ENCODE measurements at regions not wholly inside any gene's neighbourhood (a gene's known extent, or its start where the extent isn't known, plus 50 kb on each side); places are given as distances from the start of the nearest gene placed in this dataset.
"Not testable (repeated sequence)": the region's sequence is repeated elsewhere in the genome, so short reads cannot be mapped to it uniquely, and the experiment has no call there.

DNA sequence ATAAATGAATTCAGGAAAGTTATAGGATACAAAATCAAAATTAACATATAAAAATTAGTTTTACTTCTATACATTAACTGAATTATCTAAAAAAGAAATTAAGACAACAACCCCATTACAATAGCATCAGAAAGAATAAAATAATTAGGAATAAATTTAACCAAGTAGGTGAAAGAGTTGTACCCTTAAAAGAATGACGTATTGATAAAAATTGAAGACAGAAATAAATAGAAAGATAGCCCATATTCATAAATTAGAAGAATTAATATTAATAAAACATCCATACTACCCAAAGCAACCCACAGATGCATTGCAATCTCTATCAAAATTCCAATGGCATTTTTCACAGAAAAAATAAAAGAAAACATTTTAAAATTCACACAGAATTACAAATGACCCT lies 242.8 kb downstream of the MMUT start:
- intact Hi-C loops (cut with DNase I): no loop called here
- no peak for DNase-seq
- Histone ChIP-seq H3K4me3 (replicated peaks in 1 of 3) (no peak overlapping the region), H3K27me3 (no peaks in the 10 kb centered on the region), H3K27ac (no peak overlapping the region), H3K4me1 (no peaks in the 10 kb centered on the region), H3K9me3 (no peaks in the 10 kb centered on the region), H3K36me3 (no peaks in the 10 kb centered on the region)
- no peak for TF ChIP-seq CTCF (IDR thresholded peaks at IDR 0.05)
- no peak for TF ChIP-seq POLR2A (IDR thresholded peaks at IDR 0.05)
- WGBS, 2 donors: 84 to 88% methylated on average over 1 of the region's 1 CpG

- 84 to 90% methylated on average over 2 of the region's 2 CpGs for WGBS, 2 donors
- H3K9me3 ChIP-seq: no peaks in the 10 kb centered on the region
- no peaks in the 10 kb centered on the region for H3K36me3 ChIP-seq
- no peaks in the 10 kb centered on the region for H3K27me3 ChIP-seq
- H3K4me1 ChIP-seq: no peaks in the 10 kb centered on the region
- intact Hi-C loops (cut with DNase I): no loop called here
- H3K4me3 ChIP-seq (replicated peaks in 1 of 3): no peak overlapping the region
- no peak overlapping the region for H3K27ac ChIP-seq
- no peak for DNase-seq
- TF ChIP-seq POLR2A (IDR thresholded peaks at IDR 0.05) (no peak), CTCF (IDR thresholded peaks at IDR 0.05) (no peak)
Observed at GRCh38 chr6:49205526-49205925, 257.5 kb downstream of the MMUT start.

DNA sequence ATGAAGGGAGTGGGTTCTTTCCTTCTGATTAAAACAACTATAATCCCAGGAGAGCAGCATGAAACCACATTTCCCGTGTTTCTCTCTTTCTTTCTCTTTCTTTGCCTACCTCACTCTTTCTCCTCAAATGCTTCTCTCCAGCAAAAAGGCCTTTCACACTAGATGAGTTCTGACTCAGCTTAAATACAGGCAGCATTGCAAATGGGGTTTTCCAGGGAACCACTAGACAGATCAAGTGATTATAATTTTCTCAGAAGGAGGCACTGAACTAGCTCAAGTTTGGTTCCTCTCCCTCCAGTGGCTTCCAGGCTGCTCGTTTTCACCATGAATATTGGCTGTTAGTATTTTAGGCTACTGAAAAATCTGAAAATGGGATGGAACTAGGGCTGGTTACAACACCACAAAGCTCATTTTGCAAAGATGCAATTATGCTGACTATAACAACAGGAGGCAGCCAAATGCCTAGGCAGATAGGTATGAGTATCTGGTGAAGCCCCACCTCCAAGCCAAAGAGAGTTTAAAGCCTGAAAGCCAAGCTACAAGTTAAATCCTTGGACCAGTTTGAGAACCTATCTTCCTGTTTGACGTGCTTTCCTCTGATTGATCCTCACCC lies 260.0 kb downstream of the MMUT start:
- Histone ChIP-seq H3K4me1 (no peaks in the 10 kb centered on the region), H3K27ac (no peak overlapping the region), H3K36me3 (no peaks in the 10 kb centered on the region), H3K27me3 (no peaks in the 10 kb centered on the region), H3K9me3 (no peaks in the 10 kb centered on the region), H3K4me3 (replicated peaks in 1 of 3) (no peak overlapping the region)
- no peak for DNase-seq
- WGBS, 2 donors: 46 to 59% methylated on average over 3 of the region's 3 CpGs
- intact Hi-C loops (cut with DNase I): no loop called here
- TF ChIP-seq CTCF (IDR thresholded peaks at IDR 0.05) (no peak), POLR2A (IDR thresholded peaks at IDR 0.05) (no peak)

- Histone ChIP-seq H3K27me3 (no peaks in the 10 kb centered on the region), H3K4me3 (replicated peaks in 1 of 3) (no peak overlapping the region), H3K4me1 (no peaks in the 10 kb centered on the region), H3K36me3 (no peaks in the 10 kb centered on the region), H3K27ac (no peak overlapping the region), H3K9me3 (no peaks in the 10 kb centered on the region)
- 13 to 33% methylated on average over 1 of the region's 1 CpG for WGBS, 2 donors
- no peak for DNase-seq
- intact Hi-C loops (cut with DNase I): no loop called here
- TF ChIP-seq CTCF (IDR thresholded peaks at IDR 0.05): no peak
Observed at GRCh38 chr6:49198015-49198414, 265.0 kb downstream of the MMUT start.

DNA sequence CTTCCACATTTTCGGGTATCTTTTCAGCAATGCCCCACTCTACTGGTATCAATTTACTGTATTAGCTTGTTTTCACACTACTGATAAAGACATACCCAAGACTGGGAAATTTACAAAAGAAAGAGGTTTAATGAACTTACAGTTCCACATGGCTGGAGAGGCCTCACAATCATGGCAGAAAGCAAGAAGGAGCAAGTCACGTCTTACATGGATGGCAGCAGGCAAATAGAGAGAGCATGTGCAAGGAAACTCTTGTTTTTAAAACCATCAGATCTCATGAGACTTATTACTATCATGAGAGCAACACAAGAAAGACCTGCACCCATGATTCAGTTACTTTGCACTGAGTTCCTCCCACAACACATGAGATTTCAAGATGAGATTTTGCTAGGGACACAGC lies 300.7 kb downstream of the MMUT start:
- H3K4me1 ChIP-seq; H3K4me3 ChIP-seq (replicated peaks in 1 of 3); H3K27ac ChIP-seq; DNase-seq; H3K36me3 ChIP-seq; H3K27me3 ChIP-seq; intact Hi-C loops (cut with DNase I); H3K9me3 ChIP-seq: not testable (repeated sequence)
- 81 to 87% methylated on average over 2 of the region's 2 CpGs for WGBS, 2 donors

DNA sequence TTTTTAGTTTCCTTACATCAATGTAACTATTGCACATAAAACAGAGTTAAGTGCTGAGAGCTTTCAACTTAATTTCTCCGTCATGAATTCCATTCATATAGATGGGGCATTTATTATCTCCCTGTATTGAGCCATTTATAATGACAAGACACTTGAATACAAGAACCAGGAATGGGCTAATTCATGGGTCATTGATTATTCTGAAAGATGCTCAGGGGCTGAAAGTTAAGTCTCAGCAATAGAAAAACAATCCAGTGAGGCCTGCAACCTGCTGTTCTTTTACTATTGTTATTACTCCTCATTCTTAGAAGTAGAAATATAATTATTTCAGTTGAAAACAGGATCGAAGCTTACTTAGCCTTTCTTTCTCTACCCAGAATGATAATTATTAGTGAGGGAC lies 307.7 kb downstream of the MMUT start:
- no peak for TF ChIP-seq CTCF (IDR thresholded peaks at IDR 0.05)
- TF ChIP-seq POLR2A (IDR thresholded peaks at IDR 0.05): no peak
- H3K27me3 ChIP-seq: no peaks in the 10 kb centered on the region
- WGBS, 2 donors: 73 to 76% methylated on average over 2 of the region's 2 CpGs
- intact Hi-C loops (cut with DNase I): no loop called here
- H3K27ac ChIP-seq: no peak overlapping the region
- no peak overlapping the region for H3K4me3 ChIP-seq (replicated peaks in 1 of 3)
- DNase-seq: no peak
- H3K36me3 ChIP-seq: no peaks in the 10 kb centered on the region
- H3K9me3 ChIP-seq: no peaks in the 10 kb centered on the region
- H3K4me1 ChIP-seq: no peaks in the 10 kb centered on the region
